ENCODE measurements at regions not wholly inside any gene's neighbourhood (a gene's known extent, or its start where the extent isn't known, plus 50 kb on each side); places are given as distances from the start of the nearest gene placed in this dataset.

- Histone ChIP-seq H3K9me1 (ENCODE audit: control insufficient read depth, extremely low read depth, insufficient read depth, low read length) (no peaks in the 10 kb centered on the region), H3K36me3 (ENCODE audit: control insufficient read depth in 2 of 2, extremely low read depth in 1 of 2, insufficient read depth in 2 of 2, low read length in 2 of 2) (no peaks in the 10 kb centered on the region), H3K4me1 (ENCODE audit: control insufficient read depth, extremely low read depth, insufficient read depth, low read length) (no peaks in the 10 kb centered on the region), H2AFZ (ENCODE audit: control insufficient read depth, low read length) (no peak overlapping the region), H3K9me3 (ENCODE audit: control insufficient read depth, low read depth, low read length) (no peaks in the 10 kb centered on the region), H3K4me2 (ENCODE audit: control insufficient read depth, extremely low read depth, insufficient read depth, low read depth, low read length) (no peak overlapping the region), H3K27me3 (ENCODE audit: control insufficient read depth, extremely low read depth, insufficient read depth, low read length) (no peaks in the 10 kb centered on the region), H3K4me3 (ENCODE audit: control insufficient read depth in 2 of 3, extremely low read depth in 1 of 3, insufficient read depth in 2 of 3, low read depth in 1 of 3, low read length in 3 of 3) (no peak overlapping the region), H4K20me1 (ENCODE audit: control insufficient read depth, extremely low read depth, insufficient read depth, low read length) (no peaks in the 10 kb centered on the region), H3K79me2 (ENCODE audit: control insufficient read depth, insufficient read depth, low read length) (no peaks in the 10 kb centered on the region), H3K27ac (ENCODE audit: control insufficient read depth, insufficient read depth, low read length) (no peak overlapping the region), H3K9ac (ENCODE audit: control insufficient read depth, extremely low read depth, insufficient read depth, low read length) (no peak overlapping the region)
- dilution Hi-C loops (cut with MboI; ENCODE audit: extremely low pct_ligation_motif_present, low sequenced_read_pairs): no loop called here
- TF ChIP-seq, protein P1, sequence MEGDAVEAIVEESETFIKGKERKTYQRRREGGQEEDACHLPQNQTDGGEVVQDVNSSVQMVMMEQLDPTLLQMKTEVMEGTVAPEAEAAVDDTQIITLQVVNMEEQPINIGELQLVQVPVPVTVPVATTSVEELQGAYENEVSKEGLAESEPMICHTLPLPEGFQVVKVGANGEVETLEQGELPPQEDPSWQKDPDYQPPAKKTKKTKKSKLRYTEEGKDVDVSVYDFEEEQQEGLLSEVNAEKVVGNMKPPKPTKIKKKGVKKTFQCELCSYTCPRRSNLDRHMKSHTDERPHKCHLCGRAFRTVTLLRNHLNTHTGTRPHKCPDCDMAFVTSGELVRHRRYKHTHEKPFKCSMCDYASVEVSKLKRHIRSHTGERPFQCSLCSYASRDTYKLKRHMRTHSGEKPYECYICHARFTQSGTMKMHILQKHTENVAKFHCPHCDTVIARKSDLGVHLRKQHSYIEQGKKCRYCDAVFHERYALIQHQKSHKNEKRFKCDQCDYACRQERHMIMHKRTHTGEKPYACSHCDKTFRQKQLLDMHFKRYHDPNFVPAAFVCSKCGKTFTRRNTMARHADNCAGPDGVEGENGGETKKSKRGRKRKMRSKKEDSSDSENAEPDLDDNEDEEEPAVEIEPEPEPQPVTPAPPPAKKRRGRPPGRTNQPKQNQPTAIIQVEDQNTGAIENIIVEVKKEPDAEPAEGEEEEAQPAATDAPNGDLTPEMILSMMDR (optimal IDR thresholded peaks at IDR 0.05 in 1 of 3, IDR thresholded peaks at IDR 0.05 in 1 of 3, conservative IDR thresholded peaks at IDR 0.05 in 1 of 3; ENCODE audit: extremely low read depth in 1 of 3, insufficient read depth in 2 of 3, low read length in 3 of 3): no peak
- TF ChIP-seq EZH2 (IDR thresholded peaks at IDR 0.05; ENCODE audit: low read length): no peak
- no peak for DNase-seq (ENCODE audit: low read depth, low spot score)
- FAIRE-seq: no peak
Observed at GRCh38 chr3:41018855-41019254, 180.4 kb upstream of the CTNNB1 start.

DNA sequence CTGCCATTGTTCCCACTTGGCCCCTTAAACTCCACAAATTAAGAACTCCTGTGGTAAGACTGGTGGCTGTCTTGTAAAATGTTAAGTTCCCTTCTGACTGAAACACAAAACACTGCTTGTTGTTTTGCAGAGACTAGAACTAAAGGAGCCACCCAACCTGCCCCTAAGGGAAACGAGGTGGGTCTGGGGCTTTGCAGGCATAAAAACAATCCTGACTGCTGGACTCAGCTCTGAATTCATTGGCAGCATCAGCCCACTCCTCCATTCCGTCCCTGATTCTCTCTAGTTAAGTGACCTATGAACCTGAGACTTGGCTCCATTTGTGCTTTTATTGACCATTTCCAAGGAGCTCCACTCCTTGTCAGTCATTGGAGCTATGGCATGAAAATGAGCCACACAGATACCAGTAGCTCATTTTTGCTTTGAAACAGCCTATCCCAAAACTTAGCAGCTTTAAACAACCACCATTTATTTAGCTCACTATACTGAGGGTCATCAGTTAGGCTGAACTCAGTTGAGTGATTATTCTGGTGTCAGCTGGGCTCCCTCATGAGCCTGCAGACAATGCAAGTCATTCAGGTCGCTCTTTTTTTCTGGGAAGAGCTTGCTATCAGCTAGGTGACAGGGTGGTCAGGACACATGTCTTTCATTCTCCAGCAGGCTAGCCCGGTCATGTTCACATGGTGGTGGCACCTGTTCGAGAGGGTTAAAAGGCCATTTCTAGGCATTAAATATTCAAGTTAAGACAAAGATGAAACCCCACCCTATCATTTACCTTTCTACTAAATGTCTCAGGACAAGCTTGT lies 175.1 kb upstream of the CTNNB1 start:
- dilution Hi-C loops (cut with MboI; ENCODE audit: extremely low pct_ligation_motif_present, low sequenced_read_pairs): no loop called here
- Histone ChIP-seq H2AFZ (ENCODE audit: control insufficient read depth, low read length) (no peak overlapping the region), H3K9me3 (ENCODE audit: control insufficient read depth, low read depth, low read length) (no peaks in the 10 kb centered on the region), H3K27me3 (ENCODE audit: control insufficient read depth, extremely low read depth, insufficient read depth, low read length) (no peaks in the 10 kb centered on the region), H3K27ac (ENCODE audit: control insufficient read depth, insufficient read depth, low read length) (no peak overlapping the region), H3K9ac (ENCODE audit: control insufficient read depth, extremely low read depth, insufficient read depth, low read length) (no peak overlapping the region), H3K9me1 (ENCODE audit: control insufficient read depth, extremely low read depth, insufficient read depth, low read length) (no peaks in the 10 kb centered on the region), H3K4me1 (ENCODE audit: control insufficient read depth, extremely low read depth, insufficient read depth, low read length) (no peaks in the 10 kb centered on the region), H3K79me2 (ENCODE audit: control insufficient read depth, insufficient read depth, low read length) (no peaks in the 10 kb centered on the region), H3K4me3 (ENCODE audit: control insufficient read depth in 2 of 3, extremely low read depth in 1 of 3, insufficient read depth in 2 of 3, low read depth in 1 of 3, low read length in 3 of 3) (no peak overlapping the region), H3K4me2 (ENCODE audit: control insufficient read depth, extremely low read depth, insufficient read depth, low read depth, low read length) (no peak overlapping the region), H3K36me3 (ENCODE audit: control insufficient read depth in 2 of 2, extremely low read depth in 1 of 2, insufficient read depth in 2 of 2, low read length in 2 of 2) (no peaks in the 10 kb centered on the region), H4K20me1 (ENCODE audit: control insufficient read depth, extremely low read depth, insufficient read depth, low read length) (no peaks in the 10 kb centered on the region)
- DNase-seq (ENCODE audit: low read depth, low spot score): no peak
- TF ChIP-seq, protein P1 (optimal IDR thresholded peaks at IDR 0.05 in 1 of 3, IDR thresholded peaks at IDR 0.05 in 1 of 3, conservative IDR thresholded peaks at IDR 0.05 in 1 of 3; ENCODE audit: extremely low read depth in 1 of 3, insufficient read depth in 2 of 3, low read length in 3 of 3): no peak
- TF ChIP-seq EZH2 (IDR thresholded peaks at IDR 0.05; ENCODE audit: low read length): no peak
- FAIRE-seq: no peak

Measured in keratinocyte (primary cell).